ENCODE measurements at regions not wholly inside any gene's neighbourhood (a gene's known extent, or its start where the extent isn't known, plus 50 kb on each side); places are given as distances from the start of the nearest gene placed in this dataset.

- DNase-seq (ENCODE audit: extremely low spot score): no peak
- TF ChIP-seq ARNT (IDR thresholded peaks at IDR 0.05) (no peak), BHLHE40 (IDR thresholded peaks at IDR 0.05; ENCODE audit: borderline replicate concordance) (no peak), SP1 (IDR thresholded peaks at IDR 0.05) (no peak), ZNF384 (IDR thresholded peaks at IDR 0.05) (no peak), CTBP1 (IDR thresholded peaks at IDR 0.05; ENCODE audit: borderline replicate concordance) (no peak), FOXM1 (IDR thresholded peaks at IDR 0.05; ENCODE audit: borderline replicate concordance) (no peak), FOXA1 (IDR thresholded peaks at IDR 0.05) (no peak), PKNOX1 (IDR thresholded peaks at IDR 0.05) (no peak), HDGF (IDR thresholded peaks at IDR 0.05; ENCODE audit: borderline replicate concordance) (no peak), ELF4 (IDR thresholded peaks at IDR 0.05) (no peak), SUZ12 (IDR thresholded peaks at IDR 0.05) (no peak), LEF1 (IDR thresholded peaks at IDR 0.05; ENCODE audit: borderline replicate concordance) (no peak), L3MBTL2 (conservative IDR thresholded peaks at IDR 0.05) (no peak), NFRKB (IDR thresholded peaks at IDR 0.05) (no peak), TARDBP (IDR thresholded peaks at IDR 0.05) (no peak)
- CTCF ChIA-PET: no interaction called here
- POLR2A ChIA-PET: no interaction called here
These were observed 461.8 kb upstream of the PRKX start for GRCh38 chrX:4175221-4175620.

GRCh38 chrX:4173743-4174142 lies 460.3 kb upstream of the PRKX start:
- DNase-seq (ENCODE audit: extremely low spot score): no peak
- POLR2A ChIA-PET: no interaction called here
- no peak for TF ChIP-seq NFRKB (IDR thresholded peaks at IDR 0.05)
- TF ChIP-seq SUZ12 (IDR thresholded peaks at IDR 0.05): no peak
- TF ChIP-seq FOXK2 (IDR thresholded peaks at IDR 0.05): no peak
- CTCF ChIA-PET: no interaction called here

GRCh38 chrX:4151798-4152197 lies 438.3 kb upstream of the PRKX start:
- ChIA-PET CTCF (no interaction called here), POLR2A (no interaction called here)
- TF ChIP-seq FOXA1 (IDR thresholded peaks at IDR 0.05) (no peak), ELF4 (IDR thresholded peaks at IDR 0.05) (no peak), SP1 (IDR thresholded peaks at IDR 0.05) (no peak), FOXM1 (IDR thresholded peaks at IDR 0.05; ENCODE audit: borderline replicate concordance) (no peak), PKNOX1 (IDR thresholded peaks at IDR 0.05) (no peak), CTBP1 (IDR thresholded peaks at IDR 0.05; ENCODE audit: borderline replicate concordance) (no peak), NFRKB (IDR thresholded peaks at IDR 0.05) (no peak), ARNT (IDR thresholded peaks at IDR 0.05) (no peak), SUZ12 (IDR thresholded peaks at IDR 0.05) (no peak), L3MBTL2 (conservative IDR thresholded peaks at IDR 0.05) (no peak), ZNF384 (IDR thresholded peaks at IDR 0.05) (no peak), FOXK2 (IDR thresholded peaks at IDR 0.05) (no peak)
- no peak for DNase-seq (ENCODE audit: extremely low spot score)

GRCh38 chrX:4150259-4150658 lies 436.8 kb upstream of the PRKX start:
- POLR2A ChIA-PET: no interaction called here
- CTCF ChIA-PET: no interaction called here
- TF ChIP-seq HDGF (IDR thresholded peaks at IDR 0.05; ENCODE audit: borderline replicate concordance) (no peak), FOXA1 (IDR thresholded peaks at IDR 0.05) (no peak), LEF1 (IDR thresholded peaks at IDR 0.05; ENCODE audit: borderline replicate concordance) (no peak), ZNF384 (IDR thresholded peaks at IDR 0.05) (no peak)
- no peak for DNase-seq (ENCODE audit: extremely low spot score)

- POLR2A ChIA-PET: no interaction called here
These were observed 416.2 kb upstream of the PRKX start for GRCh38 chrX:4129626-4130025.

More at GRCh38 chrX:4129626-4130025, 416.2 kb upstream of the PRKX start:
- TF ChIP-seq NFRKB (IDR thresholded peaks at IDR 0.05) (no peak), SP1 (IDR thresholded peaks at IDR 0.05) (no peak), PKNOX1 (IDR thresholded peaks at IDR 0.05) (no peak), FOXK2 (IDR thresholded peaks at IDR 0.05) (no peak), ARNT (IDR thresholded peaks at IDR 0.05) (no peak), CTBP1 (IDR thresholded peaks at IDR 0.05; ENCODE audit: borderline replicate concordance) (no peak), FOXM1 (IDR thresholded peaks at IDR 0.05; ENCODE audit: borderline replicate concordance) (no peak), HDGF (IDR thresholded peaks at IDR 0.05; ENCODE audit: borderline replicate concordance) (no peak), L3MBTL2 (conservative IDR thresholded peaks at IDR 0.05) (no peak), ELF4 (IDR thresholded peaks at IDR 0.05) (no peak), SUZ12 (IDR thresholded peaks at IDR 0.05) (no peak), TARDBP (IDR thresholded peaks at IDR 0.05) (no peak), ZNF384 (IDR thresholded peaks at IDR 0.05) (no peak), BHLHE40 (IDR thresholded peaks at IDR 0.05; ENCODE audit: borderline replicate concordance) (no peak), FOXA1 (IDR thresholded peaks at IDR 0.05) (no peak), LEF1 (IDR thresholded peaks at IDR 0.05; ENCODE audit: borderline replicate concordance) (no peak)
- DNase-seq (ENCODE audit: extremely low spot score): no peak
- CTCF ChIA-PET: no interaction called here
